ENCODE measurements at regions not wholly inside any gene's neighbourhood (a gene's known extent, or its start where the extent isn't known, plus 50 kb on each side); places are given as distances from the start of the nearest gene placed in this dataset.

DNA sequence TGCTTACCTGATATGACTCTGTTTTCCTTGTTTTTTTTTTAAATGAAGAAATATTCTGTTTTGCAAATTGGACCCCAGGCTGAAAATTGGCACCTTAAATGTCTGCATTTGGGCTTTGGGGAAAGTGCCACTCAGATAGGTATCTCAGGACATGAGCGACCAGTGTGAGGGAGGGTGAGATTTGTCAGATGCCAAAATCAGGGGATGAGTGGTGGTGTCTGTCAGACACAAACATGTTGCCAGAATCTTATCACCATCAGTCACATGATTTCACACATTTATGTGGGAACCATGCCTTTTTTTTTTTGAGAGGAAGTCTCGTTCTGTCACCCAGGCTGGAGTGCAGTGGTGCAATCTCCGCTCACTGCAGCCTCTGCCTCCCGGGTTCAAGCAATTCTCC, 75.6 kb upstream of the OSBPL11 start:
- H3K36me3 ChIP-seq (ENCODE audit: insufficient read depth), result no peaks in the 10 kb centered on the region
- no peak overlapping the region for H3K27ac ChIP-seq
- no peak overlapping the region for H2AFZ ChIP-seq (ENCODE audit: low read depth)
- no peaks in the 10 kb centered on the region for H3K4me1 ChIP-seq (ENCODE audit: low read depth, poor library complexity, severe bottlenecking)
- TF ChIP-seq, protein P1, sequence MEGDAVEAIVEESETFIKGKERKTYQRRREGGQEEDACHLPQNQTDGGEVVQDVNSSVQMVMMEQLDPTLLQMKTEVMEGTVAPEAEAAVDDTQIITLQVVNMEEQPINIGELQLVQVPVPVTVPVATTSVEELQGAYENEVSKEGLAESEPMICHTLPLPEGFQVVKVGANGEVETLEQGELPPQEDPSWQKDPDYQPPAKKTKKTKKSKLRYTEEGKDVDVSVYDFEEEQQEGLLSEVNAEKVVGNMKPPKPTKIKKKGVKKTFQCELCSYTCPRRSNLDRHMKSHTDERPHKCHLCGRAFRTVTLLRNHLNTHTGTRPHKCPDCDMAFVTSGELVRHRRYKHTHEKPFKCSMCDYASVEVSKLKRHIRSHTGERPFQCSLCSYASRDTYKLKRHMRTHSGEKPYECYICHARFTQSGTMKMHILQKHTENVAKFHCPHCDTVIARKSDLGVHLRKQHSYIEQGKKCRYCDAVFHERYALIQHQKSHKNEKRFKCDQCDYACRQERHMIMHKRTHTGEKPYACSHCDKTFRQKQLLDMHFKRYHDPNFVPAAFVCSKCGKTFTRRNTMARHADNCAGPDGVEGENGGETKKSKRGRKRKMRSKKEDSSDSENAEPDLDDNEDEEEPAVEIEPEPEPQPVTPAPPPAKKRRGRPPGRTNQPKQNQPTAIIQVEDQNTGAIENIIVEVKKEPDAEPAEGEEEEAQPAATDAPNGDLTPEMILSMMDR (conservative IDR thresholded peaks at IDR 0.05; ENCODE audit: low read depth, low read length), result no peak
- H3K79me2 ChIP-seq (ENCODE audit: insufficient read depth, low read depth), result no peaks in the 10 kb centered on the region
- H3K27me3 ChIP-seq (ENCODE audit: insufficient read depth, low read depth), result no peaks in the 10 kb centered on the region
- H3K9ac ChIP-seq, result no peak overlapping the region
- H3K4me3 ChIP-seq (IDR thresholded peaks at IDR 0.05; ENCODE audit: insufficient read depth, low read depth, low read length), result no peak overlapping the region
- H3K4me2 ChIP-seq, result no peak overlapping the region
- H4K20me1 ChIP-seq (ENCODE audit: insufficient read depth), result no peaks in the 10 kb centered on the region

DNA sequence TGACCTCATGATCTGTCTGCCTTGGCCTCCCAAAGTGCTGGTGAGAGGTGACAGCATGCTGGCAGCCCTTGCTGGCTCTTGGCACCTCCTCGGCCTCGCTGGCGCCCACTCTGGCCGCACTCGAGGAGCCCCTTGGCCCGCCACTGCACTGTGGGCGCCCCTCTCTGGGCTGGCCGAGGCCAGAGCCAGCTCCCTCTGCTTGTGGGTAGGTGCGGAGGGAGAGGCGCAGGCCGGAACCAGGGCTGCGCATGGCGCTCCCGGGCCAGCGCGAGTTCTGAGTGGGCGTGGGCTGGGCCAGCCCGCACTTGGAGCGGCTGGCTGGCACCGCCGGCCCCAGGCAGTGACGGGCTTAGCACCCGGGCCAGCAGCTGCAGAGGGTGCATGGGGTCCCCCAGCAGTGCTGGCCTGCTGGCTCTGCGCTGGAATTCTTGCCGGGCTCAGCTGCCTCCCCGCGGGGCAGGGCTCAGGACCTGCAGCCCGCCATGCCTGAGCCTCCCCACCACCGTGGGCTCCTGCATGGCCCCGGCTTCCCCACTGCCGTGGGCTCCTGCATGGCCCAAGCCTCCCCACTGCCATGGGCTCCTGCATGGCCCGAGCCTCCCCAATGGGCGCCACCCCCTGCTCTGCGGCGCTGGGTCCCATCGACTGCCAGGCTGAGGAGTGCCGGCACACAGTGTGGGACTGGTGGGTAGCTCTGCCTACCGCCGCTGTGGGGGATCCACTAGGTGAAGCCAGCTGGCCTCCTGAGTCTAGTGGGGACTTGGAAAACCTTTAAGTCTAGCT, 76.4 kb upstream of the OSBPL11 start:
- no peak overlapping the region for H3K4me3 ChIP-seq (IDR thresholded peaks at IDR 0.05; ENCODE audit: insufficient read depth, low read depth, low read length)
- H3K9ac ChIP-seq, result no peak overlapping the region
- no peaks in the 10 kb centered on the region for H3K27me3 ChIP-seq (ENCODE audit: insufficient read depth, low read depth)
- no peak overlapping the region for H3K27ac ChIP-seq
- H3K79me2 ChIP-seq (ENCODE audit: insufficient read depth, low read depth), result no peaks in the 10 kb centered on the region
- no peak overlapping the region for H2AFZ ChIP-seq (ENCODE audit: low read depth)
- H3K4me1 ChIP-seq (ENCODE audit: low read depth, poor library complexity, severe bottlenecking), result no peaks in the 10 kb centered on the region
- H3K4me2 ChIP-seq, result no peak overlapping the region
- H3K36me3 ChIP-seq (ENCODE audit: insufficient read depth), result no peaks in the 10 kb centered on the region
- TF ChIP-seq, protein P1 (conservative IDR thresholded peaks at IDR 0.05; ENCODE audit: low read depth, low read length), result no peak
- H4K20me1 ChIP-seq (ENCODE audit: insufficient read depth), result no peaks in the 10 kb centered on the region

DNA sequence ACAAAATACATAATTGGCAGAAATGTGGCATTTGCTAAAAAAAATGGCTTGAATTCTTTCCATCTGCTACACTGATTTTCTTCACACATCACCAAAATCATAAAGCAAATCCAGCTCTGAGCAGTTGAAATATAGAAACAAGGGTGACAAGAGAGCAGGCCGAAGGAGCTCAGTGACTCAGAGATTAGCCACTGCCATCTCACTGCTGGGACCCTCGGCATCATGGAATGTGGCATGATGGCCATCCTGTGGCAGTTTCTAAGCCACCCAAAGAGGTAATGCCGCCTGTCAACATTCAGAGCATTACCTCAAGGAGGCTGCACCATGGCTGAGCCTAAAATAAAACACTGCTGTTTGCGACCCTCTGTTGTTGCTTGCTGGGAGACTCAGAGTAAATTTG, 80.5 kb upstream of the OSBPL11 start:
- Histone ChIP-seq H3K4me2 (no peak overlapping the region), H3K9ac (no peak overlapping the region), H3K79me2 (ENCODE audit: insufficient read depth, low read depth) (no peaks in the 10 kb centered on the region), H3K4me1 (ENCODE audit: low read depth, poor library complexity, severe bottlenecking) (no peaks in the 10 kb centered on the region), H3K4me3 (IDR thresholded peaks at IDR 0.05; ENCODE audit: insufficient read depth, low read depth, low read length) (no peak overlapping the region), H2AFZ (ENCODE audit: low read depth) (no peak overlapping the region), H3K36me3 (ENCODE audit: insufficient read depth) (no peaks in the 10 kb centered on the region), H4K20me1 (ENCODE audit: insufficient read depth) (no peaks in the 10 kb centered on the region), H3K27me3 (ENCODE audit: insufficient read depth, low read depth) (no peaks in the 10 kb centered on the region), H3K27ac (no peak overlapping the region)
- TF ChIP-seq, protein P1 (conservative IDR thresholded peaks at IDR 0.05; ENCODE audit: low read depth, low read length), result no peak

DNA sequence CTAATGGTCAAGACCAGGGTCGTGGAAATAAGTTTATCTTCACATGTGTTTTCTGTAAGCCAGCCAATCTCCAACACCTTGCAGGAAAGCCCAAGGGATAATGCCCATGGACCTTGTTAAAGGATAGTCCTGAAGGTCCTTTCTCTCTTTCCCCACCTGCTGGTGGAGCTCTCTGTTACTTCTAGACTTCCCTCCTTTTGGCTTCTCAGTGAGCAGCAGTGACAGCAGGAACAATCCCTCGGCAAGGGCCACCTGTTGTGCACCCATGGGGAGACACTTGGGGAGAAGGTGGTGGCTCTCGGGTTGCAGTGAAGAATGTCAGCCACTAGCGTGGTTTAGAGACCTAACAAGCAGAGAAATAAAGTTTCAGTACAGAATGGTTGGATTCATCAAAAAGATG, 84.0 kb upstream of the OSBPL11 start:
- H4K20me1 ChIP-seq (ENCODE audit: insufficient read depth), result no peaks in the 10 kb centered on the region
- H3K27ac ChIP-seq, result no peak overlapping the region
- TF ChIP-seq, protein P1 (conservative IDR thresholded peaks at IDR 0.05; ENCODE audit: low read depth, low read length), result no peak
- no peaks in the 10 kb centered on the region for H3K4me1 ChIP-seq (ENCODE audit: low read depth, poor library complexity, severe bottlenecking)
- no peak overlapping the region for H3K9ac ChIP-seq
- H3K79me2 ChIP-seq (ENCODE audit: insufficient read depth, low read depth), result no peaks in the 10 kb centered on the region
- H3K27me3 ChIP-seq (ENCODE audit: insufficient read depth, low read depth), result no peaks in the 10 kb centered on the region
- H3K4me2 ChIP-seq, result no peak overlapping the region
- no peak overlapping the region for H3K4me3 ChIP-seq (IDR thresholded peaks at IDR 0.05; ENCODE audit: insufficient read depth, low read depth, low read length)
- no peaks in the 10 kb centered on the region for H3K36me3 ChIP-seq (ENCODE audit: insufficient read depth)
- no peak overlapping the region for H2AFZ ChIP-seq (ENCODE audit: low read depth)

All from KMS-11 (cell line).